Mammary epithelial cell (primary cell): ENCODE measurements at regions not wholly inside any gene's neighbourhood (a gene's known extent, or its start where the extent isn't known, plus 50 kb on each side); places are given as distances from the start of the nearest gene placed in this dataset.

Experiments
- EZH2 ChIP-seq: IDR thresholded peaks from 2 replicates; pipeline ENCODE4 v1.6.1; 2012; ENCODE audit warnings: low read length, inconsistent platforms, borderline replicate concordance
- TF ChIP-seq, protein P1 (sequence below), 2 donors: IDR thresholded peaks in 1 of 2; conservative IDR thresholded peaks in 1 of 2; 2 replicates each; pipeline ENCODE4 v1.5.1; 2011 to 2012; ENCODE audit warnings: inconsistent platforms in 2 of 2, low read length in 2 of 2, mild to moderate bottlenecking in 2 of 2, control low read depth in 1 of 2, low read depth in 1 of 2; ENCODE audit not compliant: insufficient read depth in 1 of 2; ENCODE audit errors: extremely low read depth in 1 of 2

DNA sequence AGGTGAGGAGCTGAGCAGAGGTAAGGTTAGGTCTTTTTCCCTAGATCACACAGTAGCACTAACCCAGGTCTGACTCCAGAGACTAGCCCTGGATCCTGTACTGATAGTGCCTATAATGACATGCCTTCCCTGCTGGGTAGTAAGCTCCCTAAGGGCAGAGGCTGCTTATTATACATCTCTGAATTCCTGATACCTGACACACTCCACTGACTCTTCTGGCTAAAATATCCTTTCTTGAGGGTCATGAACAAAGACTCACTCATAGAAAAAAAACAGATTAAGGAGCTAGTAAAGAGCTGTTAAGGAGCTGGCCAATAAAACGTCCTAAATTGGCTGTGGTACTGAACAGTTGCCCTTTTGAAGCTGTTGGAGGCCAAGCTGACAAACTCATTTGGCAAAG, 149.0 kb upstream of the ITGA1 start:
- TF ChIP-seq, protein P1, sequence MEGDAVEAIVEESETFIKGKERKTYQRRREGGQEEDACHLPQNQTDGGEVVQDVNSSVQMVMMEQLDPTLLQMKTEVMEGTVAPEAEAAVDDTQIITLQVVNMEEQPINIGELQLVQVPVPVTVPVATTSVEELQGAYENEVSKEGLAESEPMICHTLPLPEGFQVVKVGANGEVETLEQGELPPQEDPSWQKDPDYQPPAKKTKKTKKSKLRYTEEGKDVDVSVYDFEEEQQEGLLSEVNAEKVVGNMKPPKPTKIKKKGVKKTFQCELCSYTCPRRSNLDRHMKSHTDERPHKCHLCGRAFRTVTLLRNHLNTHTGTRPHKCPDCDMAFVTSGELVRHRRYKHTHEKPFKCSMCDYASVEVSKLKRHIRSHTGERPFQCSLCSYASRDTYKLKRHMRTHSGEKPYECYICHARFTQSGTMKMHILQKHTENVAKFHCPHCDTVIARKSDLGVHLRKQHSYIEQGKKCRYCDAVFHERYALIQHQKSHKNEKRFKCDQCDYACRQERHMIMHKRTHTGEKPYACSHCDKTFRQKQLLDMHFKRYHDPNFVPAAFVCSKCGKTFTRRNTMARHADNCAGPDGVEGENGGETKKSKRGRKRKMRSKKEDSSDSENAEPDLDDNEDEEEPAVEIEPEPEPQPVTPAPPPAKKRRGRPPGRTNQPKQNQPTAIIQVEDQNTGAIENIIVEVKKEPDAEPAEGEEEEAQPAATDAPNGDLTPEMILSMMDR (conservative IDR thresholded peaks at IDR 0.05 in 1 of 2, IDR thresholded peaks at IDR 0.05 in 1 of 2; ENCODE audit: extremely low read depth in 1 of 2, insufficient read depth in 1 of 2, low read depth in 1 of 2, low read length in 2 of 2): no peak
- no peak for TF ChIP-seq EZH2
